Activated CD4-positive, alpha-beta T cell treated with anti-CD3 and anti-CD28 coated beads, Interleukin-2, Interleukin-6, amounts not matched to agents 100 ng/mL and 50 ng/mL, durations not matched to agents 16 hours and 8 hours (primary cell): ENCODE measurements at regions not wholly inside any gene's neighbourhood (a gene's known extent, or its start where the extent isn't known, plus 50 kb on each side); places are given as distances from the start of the nearest gene placed in this dataset.
"Not testable (repeated sequence)": the region's sequence is repeated elsewhere in the genome, so short reads cannot be mapped to it uniquely, and the experiment has no call there.

Experiments
- DNase-seq: peaks from one replicate; pipeline ENCODE4 v3.0.0-alpha.2; 2020

DNA sequence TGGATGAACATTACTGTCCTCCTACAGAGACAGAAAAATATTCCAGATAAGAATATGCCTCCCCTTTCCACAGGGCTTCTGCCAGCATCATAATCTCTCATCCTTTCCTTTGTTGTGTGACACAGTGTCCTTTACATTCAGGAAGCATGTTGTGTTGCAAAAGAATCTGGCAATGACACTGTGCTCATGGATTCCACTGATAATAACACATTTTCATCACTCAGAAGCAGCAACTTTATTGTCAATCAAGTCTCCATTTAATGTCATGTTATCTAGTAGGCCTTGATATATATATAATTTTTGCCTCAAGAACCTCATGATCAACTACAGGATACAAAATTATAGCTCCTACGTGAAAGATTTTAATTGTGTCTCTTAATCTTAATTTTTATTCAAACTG lies 833.9 kb downstream of the FSTL5 start:
- DNase-seq: no peak

GRCh38 chr4:161321706-161322105 lies 842.1 kb downstream of the FSTL5 start:
- DNase-seq: no peak

DNA sequence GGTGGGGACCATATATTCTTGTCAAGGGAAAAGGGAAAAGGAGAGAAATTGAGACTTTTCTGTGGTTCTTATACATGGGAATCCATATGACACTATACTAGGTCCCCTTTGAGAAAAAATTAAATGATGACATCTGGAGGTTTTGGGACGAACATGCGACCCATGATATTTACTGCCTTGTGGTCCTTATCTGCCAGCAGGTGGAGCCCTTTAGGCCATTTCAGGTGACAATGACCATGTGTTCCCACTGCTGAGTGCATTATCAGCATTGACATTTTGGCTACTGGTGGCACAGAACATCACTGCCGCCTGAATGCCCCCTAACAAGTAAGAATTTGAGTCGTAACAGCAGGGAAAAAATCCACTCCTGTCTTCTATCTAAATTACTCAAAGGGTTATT lies 843.4 kb downstream of the FSTL5 start:
- DNase-seq: peak; percentile 19

DNA sequence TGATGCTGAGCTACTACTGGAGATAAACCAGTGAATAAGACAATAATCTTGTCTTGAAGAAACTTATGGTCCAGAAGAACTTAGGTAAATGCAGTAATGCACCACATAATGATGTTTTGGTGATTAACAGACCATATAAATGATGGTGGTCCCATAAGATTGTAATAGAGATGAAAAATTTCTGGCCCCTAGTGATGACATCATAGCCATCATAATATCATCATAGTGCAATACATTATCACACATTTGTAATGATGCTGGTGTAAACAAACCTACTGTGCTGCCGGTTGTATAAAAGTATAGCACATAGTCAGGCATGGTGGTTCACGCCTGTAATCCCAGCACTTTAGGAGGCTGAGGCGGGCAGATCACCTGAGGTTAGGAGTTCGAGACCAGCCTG lies 846.8 kb downstream of the FSTL5 start:
- DNase-seq: no peak

- DNase-seq: no peak
Observed at GRCh38 chr4:161314371-161314770, 849.4 kb downstream of the FSTL5 start.

DNA sequence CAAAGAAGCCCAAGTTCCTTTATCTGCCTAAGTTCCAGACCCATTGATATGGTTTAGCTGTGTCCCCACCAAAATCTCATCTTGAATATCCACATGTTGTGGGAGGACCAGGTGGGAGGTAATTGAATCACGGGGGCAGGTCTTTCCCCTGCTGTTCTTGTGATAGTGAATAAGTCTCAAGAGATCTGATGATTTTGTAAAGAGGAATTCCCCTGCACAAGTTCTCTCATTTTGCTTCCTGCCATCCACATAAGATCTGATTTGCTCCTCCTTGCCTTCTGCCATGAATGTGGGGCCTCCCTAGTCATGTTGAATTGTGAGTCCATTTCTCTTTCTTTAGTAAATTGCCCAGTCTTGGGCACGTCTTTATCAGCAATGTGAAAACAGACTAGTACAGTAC lies 860.2 kb downstream of the FSTL5 start:
- DNase-seq: no peak

DNA sequence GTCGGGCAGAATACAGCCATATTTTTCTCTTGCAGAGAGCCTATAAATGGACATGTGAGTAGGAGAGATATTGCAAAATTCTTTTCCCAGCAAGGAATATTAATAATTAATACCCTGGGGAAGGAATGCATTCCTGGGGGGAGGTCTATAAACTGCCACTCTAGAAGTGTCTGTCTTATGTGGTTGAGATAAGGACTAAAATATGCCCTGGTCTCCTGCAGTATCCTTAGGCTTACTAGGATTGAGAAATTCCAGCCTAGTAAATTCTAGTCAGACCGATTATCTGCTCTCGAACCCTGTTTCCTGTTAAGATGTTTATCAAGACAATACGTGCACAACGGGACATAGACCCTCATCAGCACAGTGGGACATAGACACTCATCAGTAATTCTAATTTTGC lies 872.6 kb downstream of the FSTL5 start:
- DNase-seq: no peak

DNA sequence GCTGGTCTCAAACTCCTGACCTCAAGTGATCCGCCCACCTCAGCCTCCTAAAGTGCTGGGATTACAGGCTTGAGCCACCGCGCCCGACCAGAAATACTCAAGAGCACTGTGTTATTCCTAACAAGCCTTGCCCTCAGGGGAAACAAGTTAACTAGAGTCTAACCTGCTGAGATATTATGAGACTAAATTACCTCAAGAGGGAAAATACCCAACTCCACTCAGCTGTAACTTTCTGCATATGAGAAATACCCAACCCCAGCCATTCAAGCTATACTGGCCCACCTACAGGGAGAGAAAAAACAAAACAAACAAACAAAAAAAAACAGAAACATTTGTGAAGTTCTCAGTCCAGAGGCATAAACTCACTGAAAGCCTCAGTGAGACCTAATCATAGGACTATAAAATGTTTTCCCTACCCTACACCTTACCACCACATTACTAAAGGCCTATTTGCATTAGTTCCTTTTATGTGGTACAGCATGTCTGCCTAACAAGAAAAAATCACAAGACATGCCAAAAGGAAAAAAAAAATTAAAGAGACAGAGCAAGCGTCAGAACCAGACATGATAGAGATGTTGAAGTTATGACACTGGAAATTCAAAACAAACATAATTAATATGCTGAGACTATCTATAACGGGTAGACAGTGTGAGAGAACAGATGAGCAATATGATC lies 876.0 kb downstream of the FSTL5 start:
- no peak for DNase-seq

DNA sequence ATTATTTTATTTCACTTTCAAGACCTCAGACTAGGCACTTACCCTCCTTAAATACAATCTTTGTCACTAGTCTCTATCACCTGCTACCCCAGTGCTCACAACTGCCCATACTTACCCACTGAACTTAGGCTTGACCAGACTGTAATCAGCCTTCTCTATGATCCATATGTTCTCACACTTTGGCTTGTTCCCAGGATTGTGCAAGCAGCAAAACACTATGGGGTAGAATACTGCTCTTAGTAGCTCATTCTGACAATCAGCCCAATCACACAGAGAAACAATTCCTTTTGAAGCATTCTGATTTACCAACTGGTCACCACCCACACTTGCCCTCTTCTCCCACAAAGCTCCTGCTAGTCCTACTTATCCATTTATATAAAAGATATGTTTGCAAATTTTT lies 878.3 kb downstream of the FSTL5 start:
- DNase-seq: no peak

DNA sequence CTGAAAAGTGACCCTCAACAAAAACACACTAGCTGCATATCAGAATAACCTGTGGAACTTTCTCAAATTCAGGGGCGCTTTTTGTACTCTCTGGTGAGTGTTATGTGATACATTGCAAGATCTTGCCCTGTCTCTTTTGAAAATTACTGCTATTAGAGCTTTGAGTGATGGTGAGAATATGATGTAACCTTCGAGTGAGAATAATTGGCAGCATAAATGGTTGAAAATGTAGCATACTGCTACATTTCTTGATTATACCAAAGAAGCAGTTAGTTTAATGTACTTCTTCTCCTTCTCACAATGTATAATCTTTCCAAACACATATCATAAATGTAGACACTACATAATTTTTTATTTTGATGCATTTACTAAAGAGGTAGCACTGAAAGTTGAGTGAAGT lies 882.9 kb downstream of the FSTL5 start:
- no peak for DNase-seq

GRCh38 chr4:161279095-161279494 lies 884.7 kb downstream of the FSTL5 start:
- no peak for DNase-seq

GRCh38 chr4:161277150-161277787 lies 886.5 kb downstream of the FSTL5 start:
- not testable (repeated sequence) for DNase-seq

GRCh38 chr4:161273607-161274006 lies 890.2 kb downstream of the FSTL5 start:
- no peak for DNase-seq

- DNase-seq: no peak
Observed at GRCh38 chr4:161260819-161261218, 903.0 kb downstream of the FSTL5 start.

GRCh38 chr4:161256716-161257115 lies 907.1 kb downstream of the FSTL5 start:
- no peak for DNase-seq

- DNase-seq: no peak
Observed at GRCh38 chr4:161256172-161256571, 907.6 kb downstream of the FSTL5 start.

GRCh38 chr4:161254375-161254774 lies 909.4 kb downstream of the FSTL5 start:
- no peak for DNase-seq

GRCh38 chr4:161252520-161253141 lies 911.2 kb downstream of the FSTL5 start:
- peak; percentile 14 for DNase-seq

DNA sequence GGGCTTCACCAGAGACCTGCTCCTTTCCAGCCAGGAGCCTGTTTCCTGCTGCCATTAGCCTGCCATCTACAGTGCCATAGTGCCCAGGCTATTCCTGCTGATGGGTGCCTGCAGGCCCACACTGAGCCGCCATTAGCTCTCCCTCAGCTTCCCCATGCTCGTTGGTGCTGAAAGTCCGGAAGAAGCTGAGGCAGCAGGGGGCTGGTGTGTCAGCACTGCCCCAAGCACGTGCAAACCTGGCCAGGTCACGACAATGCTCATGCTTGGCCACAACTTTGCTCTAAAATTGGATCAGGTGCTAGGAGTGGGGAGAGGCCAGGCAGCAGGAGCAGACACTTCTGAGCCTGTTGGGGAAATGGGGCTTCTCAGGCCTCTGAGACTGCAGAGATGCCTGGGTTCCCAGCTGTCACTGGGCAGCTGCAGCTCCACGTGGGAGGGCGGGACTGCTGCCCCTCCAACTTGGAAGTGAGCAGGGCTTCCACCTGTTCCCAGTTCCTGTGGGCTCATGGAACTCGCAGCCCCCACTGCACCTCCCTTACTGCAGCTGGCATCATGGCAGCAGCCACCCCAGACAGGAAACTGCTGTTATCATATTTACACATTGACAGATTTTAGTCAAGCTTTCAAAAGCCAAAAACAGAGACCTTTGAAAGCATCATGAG lies 913.9 kb downstream of the FSTL5 start:
- DNase-seq: no peak

DNA sequence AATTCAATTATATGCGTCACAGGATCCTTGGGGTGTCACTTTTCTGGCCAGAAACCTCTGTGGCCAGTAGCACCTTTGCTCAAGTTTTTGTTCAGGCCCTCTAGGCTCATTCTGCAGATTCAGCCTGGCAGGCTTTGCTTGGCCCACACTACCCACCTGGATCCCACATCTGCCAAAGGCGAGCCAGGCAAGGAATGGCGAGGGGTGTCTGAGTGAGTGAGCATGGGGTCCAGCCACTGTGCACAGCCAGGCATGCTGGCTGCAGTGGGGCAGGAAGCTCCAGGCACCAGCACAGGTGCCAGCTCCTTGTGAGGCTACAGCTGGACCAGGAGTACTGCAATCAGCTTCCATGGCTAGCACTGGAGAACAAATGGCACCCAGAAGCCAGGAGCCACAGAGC lies 914.9 kb downstream of the FSTL5 start:
- no peak for DNase-seq

GRCh38 chr4:161247831-161248230 lies 916.0 kb downstream of the FSTL5 start:
- DNase-seq: no peak

DNA sequence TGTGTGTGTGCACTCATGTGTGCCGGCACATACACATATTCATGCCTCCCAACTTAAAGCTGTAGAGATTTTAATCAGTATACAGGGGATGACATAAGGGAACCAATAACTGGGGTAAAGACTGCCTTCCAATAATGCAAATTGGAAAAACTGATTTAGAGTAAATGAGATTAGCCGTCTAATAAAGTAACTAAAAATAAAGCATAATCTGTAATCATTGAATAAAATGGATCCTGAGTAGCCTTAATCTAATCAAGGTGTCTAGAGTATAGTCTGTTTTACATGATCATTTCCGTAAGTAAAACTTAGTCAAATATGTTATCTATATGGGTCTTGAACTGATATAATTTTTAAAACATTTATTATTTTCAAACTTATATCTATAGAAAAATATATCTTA lies 925.8 kb downstream of the FSTL5 start:
- DNase-seq: no peak

- DNase-seq: no peak
Observed at GRCh38 chr4:161237495-161237894, 926.3 kb downstream of the FSTL5 start.

DNA sequence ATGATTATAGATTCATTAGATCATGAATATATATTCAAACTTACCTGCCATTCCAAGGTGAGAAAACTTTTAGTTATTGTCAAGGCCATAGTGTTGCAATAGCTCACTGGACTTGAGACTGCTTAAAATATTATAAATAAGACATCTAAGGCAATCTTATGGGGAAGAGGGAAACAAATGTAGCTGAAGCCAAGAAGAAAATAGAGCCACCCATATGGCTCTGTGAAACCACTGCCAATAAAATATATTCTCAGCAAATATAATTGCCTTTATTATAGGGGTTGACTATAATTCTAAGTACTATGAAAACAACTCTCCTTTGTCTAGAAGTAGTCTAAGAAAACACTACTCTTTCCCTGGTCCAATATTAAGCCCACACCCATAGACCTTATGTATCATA lies 938.5 kb downstream of the FSTL5 start:
- DNase-seq: no peak
